K562 (cell line): ENCODE measurements at regions not wholly inside any gene's neighbourhood (a gene's known extent, or its start where the extent isn't known, plus 50 kb on each side); places are given as distances from the start of the nearest gene placed in this dataset.

Experiments used
- ATAC-seq: fragments of 200-7000 bp; cut with Tn5 transposase; 3 replicates; pipeline ENCODE4 v1.9.1; 2020; ENCODE audit warnings: moderate library complexity
- BruUV-seq: library from RNA; stranded (reverse); fragments of 400-500 nt; replicated peaks from 2 replicates; lab custom pipeline; 2021; lab: Mats Ljungman, UMichigan
- CTCF ChIA-PET: fragments of 300-600 bp; formaldehyde crosslinking; extraction: SDS; loops from one replicate; lab custom pipeline; 2021; ENCODE audit warnings: low intra/inter-chr PET ratio; lab: Yijun Ruan, JAX
- POLR2A ChIA-PET: fragments of 300-600, 350-650 bp; sonication (Branson Sonifier 250); formaldehyde crosslinking; extraction: SDS; loops from one replicate; lab custom pipeline; 2021; ENCODE audit warnings: antibody characterized with exemption, inconsistent platforms; lab: Yijun Ruan, JAX
- DNase-seq, 4 experiments: peaks; one replicate each; pipeline versions ENCODE4 v3.0.0 to v3.0.0-alpha.2; 2011 to 2018; ENCODE audit warnings: low spot score in 3 of 4, mixed read lengths in 3 of 4; ENCODE audit errors: extremely low read depth in 1 of 4
- FAIRE-seq: peaks from 2 replicates; lab custom pipeline; 2011; peaks lifted over from hg19 to GRCh38; lab: Jason Lieb, UNC
- H2AFZ ChIP-seq: 2 replicates; pipeline ENCODE4 v1.6.0; 2011; ENCODE audit warnings: low read depth, low read length, control low read depth, inconsistent platforms
- H3K27ac ChIP-seq: fragments of 200-600 bp; 3 replicates; pipeline ENCODE4 v1.8.0; 2011; ENCODE audit warnings: low read depth, mild to moderate bottlenecking, control low read depth, inconsistent platforms, low read length, moderate library complexity, mixed read lengths; ENCODE audit errors: extremely low read depth
- H3K27me3 ChIP-seq, 2 experiments: fragments of 300-600 bp in 1 of 2; 2 replicates in 1 of 2; 3 replicates in 1 of 2; pipeline versions ENCODE4 v1.6.0 to v1.8.0; 2011; ENCODE audit warnings: inconsistent platforms in 2 of 2, low read length in 2 of 2, mild to moderate bottlenecking in 1 of 2, mixed read lengths in 1 of 2, moderate library complexity in 1 of 2; ENCODE audit not compliant: control insufficient read depth in 2 of 2, insufficient read depth in 2 of 2
- H3K36me3 ChIP-seq: fragments of 300-600 bp; 3 replicates; pipeline ENCODE4 v1.8.0; 2011; ENCODE audit warnings: mild to moderate bottlenecking, low read length, inconsistent platforms; ENCODE audit not compliant: control insufficient read depth, insufficient read depth
- H3K4me1 ChIP-seq, 2 experiments: fragments of 200-600 bp in 1 of 2; replicated peaks in 1 of 2; 2 replicates in 1 of 2; 3 replicates in 1 of 2; pipeline versions ENCODE4 v1.5.1 to v1.8.0; 2011; ENCODE audit warnings: inconsistent platforms in 2 of 2, low read length in 2 of 2, mild to moderate bottlenecking in 1 of 2, mixed read lengths in 1 of 2, moderate library complexity in 1 of 2; ENCODE audit not compliant: control insufficient read depth in 2 of 2, insufficient read depth in 2 of 2
- H3K4me2 ChIP-seq: 2 replicates; pipeline ENCODE4 v1.6.1; 2011; ENCODE audit warnings: low read length, control low read depth, inconsistent platforms, mixed read lengths; ENCODE audit not compliant: insufficient read depth
- H3K4me3 ChIP-seq: fragments of 200-600 bp; sonication (generic), shearing (Covaris generic); 2 replicates; pipeline ENCODE4 v1.5.1; 2016; ENCODE audit warnings: control low read depth, inconsistent platforms
- H3K79me2 ChIP-seq: fragments of 200-600 bp; 3 replicates; pipeline ENCODE4 v1.8.0; 2011; ENCODE audit warnings: low read length, inconsistent platforms; ENCODE audit not compliant: control insufficient read depth, insufficient read depth
- H3K9ac ChIP-seq, 2 experiments: 2 replicates each; pipeline versions ENCODE4 v1.6.0 to v1.6.1; 2011; ENCODE audit warnings: low read depth in 2 of 2, low read length in 2 of 2, control low read depth in 1 of 2, inconsistent platforms in 1 of 2, mild to moderate bottlenecking in 1 of 2, mixed read lengths in 1 of 2; ENCODE audit not compliant: insufficient read depth in 1 of 2
- H3K9me1 ChIP-seq: one replicate; pipeline ENCODE4 v1.6.0; 2011; ENCODE audit warnings: inconsistent platforms, mild to moderate bottlenecking, low read length, moderate library complexity; ENCODE audit not compliant: control insufficient read depth, insufficient read depth
- H3K9me3 ChIP-seq: replicated peaks from 2 replicates; pipeline ENCODE4 v1.5.1; 2011; ENCODE audit warnings: low read depth, low read length, inconsistent platforms; ENCODE audit not compliant: control insufficient read depth, insufficient read depth
- H4K20me1 ChIP-seq: replicated peaks from 2 replicates; pipeline ENCODE4 v1.6.1; 2011; ENCODE audit warnings: low read length, inconsistent platforms, mixed read lengths; ENCODE audit not compliant: control insufficient read depth, insufficient read depth
- HNRNPLL ChIP-seq: fragments of 200-400 bp; formaldehyde crosslinking; IDR thresholded peaks from 2 replicates; pipeline ENCODE4 v1.6.1; 2017; ENCODE audit warnings: low read length, low read depth, mild to moderate bottlenecking; ENCODE audit not compliant: poor library complexity, severe bottlenecking
- L3MBTL2 ChIP-seq: fragments of 450-650 bp; IDR thresholded peaks from 2 replicates; pipeline ENCODE4 v1.6.1; 2016; ENCODE audit warnings: mild to moderate bottlenecking, moderate library complexity
- RBM25 ChIP-seq: fragments of 200-400 bp; formaldehyde crosslinking; IDR thresholded peaks from 2 replicates; pipeline ENCODE4 v1.6.1; 2018; ENCODE audit warnings: low read length, low read depth, moderate library complexity; ENCODE audit not compliant: severe bottlenecking
- STAG1 ChIP-seq: sonication (generic); formaldehyde crosslinking; IDR thresholded peaks from 2 replicates; pipeline ENCODE4 v1.5.0; 2020; ENCODE audit warnings: missing genetic modification reagents, borderline replicate concordance
- WGBS: fragments of 100-300 bp; shearing (Covaris generic); methylation state at CpG from one replicate; pipeline ENCODE4 v1.1.6; 2016; ENCODE audit warnings: low coverage, mixed read lengths; ENCODE audit not compliant: insufficient coverage; ENCODE audit errors: missing lambda C conversion rate; 5-methylcytosine and 5-hydroxymethylcytosine counted together
- in situ Hi-C: fragments of 300-500 bp; cut with MboI; formaldehyde crosslinking; loops from 4 replicates; pipeline ENCODE4 v1.15.0; 2018; ENCODE audit warnings: inconsistent platforms, mixed read lengths
- intact Hi-C: fragments of 100-400 bp; cut with micrococcal nuclease; formaldehyde crosslinking; loops from 2 replicates; pipeline ENCODE4 v1.14.2; 2022
- TF ChIP-seq, protein P1 (sequence below): fragments of 200-800 bp; sonication (Bioruptor generic); IDR thresholded peaks from 2 replicates; pipeline ENCODE4 v1.6.1; 2016; ENCODE audit warnings: missing genetic modification characterization, missing compliant biosample characterization

DNA sequence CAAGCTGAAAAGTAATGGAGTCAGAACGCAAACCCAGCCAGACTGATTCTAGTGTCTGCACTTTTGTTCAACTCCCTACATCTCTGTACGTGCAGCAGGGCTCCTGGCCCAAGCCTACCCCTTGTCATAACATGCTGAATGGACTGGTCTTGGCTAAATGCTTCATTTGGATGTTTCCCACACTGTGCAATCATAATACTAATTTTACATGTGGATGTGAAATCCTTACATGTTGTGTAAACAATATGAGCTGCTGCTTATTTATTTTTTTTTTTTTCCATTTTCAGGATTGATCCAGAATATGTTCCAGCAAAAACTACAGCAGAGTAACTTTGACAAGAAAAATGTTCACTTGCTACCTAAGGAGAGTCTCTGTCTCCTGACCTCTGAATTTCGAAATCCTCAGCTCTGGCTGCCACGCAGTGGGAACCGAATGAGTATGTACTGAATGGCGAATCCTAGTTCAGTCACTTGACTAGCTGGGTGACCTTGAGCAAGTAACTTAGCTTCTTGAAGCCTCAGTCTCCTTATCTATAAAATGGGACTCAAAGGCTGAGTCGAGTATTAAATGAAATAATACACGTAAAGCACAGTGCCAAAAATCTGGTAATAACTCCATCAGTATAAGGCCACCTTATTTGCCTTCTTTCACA is 133.4 kb downstream of the EHF start (continued):
- TF ChIP-seq, protein P1, sequence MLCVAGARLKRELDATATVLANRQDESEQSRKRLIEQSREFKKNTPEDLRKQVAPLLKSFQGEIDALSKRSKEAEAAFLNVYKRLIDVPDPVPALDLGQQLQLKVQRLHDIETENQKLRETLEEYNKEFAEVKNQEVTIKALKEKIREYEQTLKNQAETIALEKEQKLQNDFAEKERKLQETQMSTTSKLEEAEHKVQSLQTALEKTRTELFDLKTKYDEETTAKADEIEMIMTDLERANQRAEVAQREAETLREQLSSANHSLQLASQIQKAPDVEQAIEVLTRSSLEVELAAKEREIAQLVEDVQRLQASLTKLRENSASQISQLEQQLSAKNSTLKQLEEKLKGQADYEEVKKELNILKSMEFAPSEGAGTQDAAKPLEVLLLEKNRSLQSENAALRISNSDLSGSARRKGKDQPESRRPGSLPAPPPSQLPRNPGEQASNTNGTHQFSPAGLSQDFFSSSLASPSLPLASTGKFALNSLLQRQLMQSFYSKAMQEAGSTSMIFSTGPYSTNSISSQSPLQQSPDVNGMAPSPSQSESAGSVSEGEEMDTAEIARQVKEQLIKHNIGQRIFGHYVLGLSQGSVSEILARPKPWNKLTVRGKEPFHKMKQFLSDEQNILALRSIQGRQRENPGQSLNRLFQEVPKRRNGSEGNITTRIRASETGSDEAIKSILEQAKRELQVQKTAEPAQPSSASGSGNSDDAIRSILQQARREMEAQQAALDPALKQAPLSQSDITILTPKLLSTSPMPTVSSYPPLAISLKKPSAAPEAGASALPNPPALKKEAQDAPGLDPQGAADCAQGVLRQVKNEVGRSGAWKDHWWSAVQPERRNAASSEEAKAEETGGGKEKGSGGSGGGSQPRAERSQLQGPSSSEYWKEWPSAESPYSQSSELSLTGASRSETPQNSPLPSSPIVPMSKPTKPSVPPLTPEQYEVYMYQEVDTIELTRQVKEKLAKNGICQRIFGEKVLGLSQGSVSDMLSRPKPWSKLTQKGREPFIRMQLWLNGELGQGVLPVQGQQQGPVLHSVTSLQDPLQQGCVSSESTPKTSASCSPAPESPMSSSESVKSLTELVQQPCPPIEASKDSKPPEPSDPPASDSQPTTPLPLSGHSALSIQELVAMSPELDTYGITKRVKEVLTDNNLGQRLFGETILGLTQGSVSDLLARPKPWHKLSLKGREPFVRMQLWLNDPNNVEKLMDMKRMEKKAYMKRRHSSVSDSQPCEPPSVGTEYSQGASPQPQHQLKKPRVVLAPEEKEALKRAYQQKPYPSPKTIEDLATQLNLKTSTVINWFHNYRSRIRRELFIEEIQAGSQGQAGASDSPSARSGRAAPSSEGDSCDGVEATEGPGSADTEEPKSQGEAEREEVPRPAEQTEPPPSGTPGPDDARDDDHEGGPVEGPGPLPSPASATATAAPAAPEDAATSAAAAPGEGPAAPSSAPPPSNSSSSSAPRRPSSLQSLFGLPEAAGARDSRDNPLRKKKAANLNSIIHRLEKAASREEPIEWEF (CRISPR knock-in tag), result no peak
- TF ChIP-seq RBM25, result peak; percentile 57

DNA sequence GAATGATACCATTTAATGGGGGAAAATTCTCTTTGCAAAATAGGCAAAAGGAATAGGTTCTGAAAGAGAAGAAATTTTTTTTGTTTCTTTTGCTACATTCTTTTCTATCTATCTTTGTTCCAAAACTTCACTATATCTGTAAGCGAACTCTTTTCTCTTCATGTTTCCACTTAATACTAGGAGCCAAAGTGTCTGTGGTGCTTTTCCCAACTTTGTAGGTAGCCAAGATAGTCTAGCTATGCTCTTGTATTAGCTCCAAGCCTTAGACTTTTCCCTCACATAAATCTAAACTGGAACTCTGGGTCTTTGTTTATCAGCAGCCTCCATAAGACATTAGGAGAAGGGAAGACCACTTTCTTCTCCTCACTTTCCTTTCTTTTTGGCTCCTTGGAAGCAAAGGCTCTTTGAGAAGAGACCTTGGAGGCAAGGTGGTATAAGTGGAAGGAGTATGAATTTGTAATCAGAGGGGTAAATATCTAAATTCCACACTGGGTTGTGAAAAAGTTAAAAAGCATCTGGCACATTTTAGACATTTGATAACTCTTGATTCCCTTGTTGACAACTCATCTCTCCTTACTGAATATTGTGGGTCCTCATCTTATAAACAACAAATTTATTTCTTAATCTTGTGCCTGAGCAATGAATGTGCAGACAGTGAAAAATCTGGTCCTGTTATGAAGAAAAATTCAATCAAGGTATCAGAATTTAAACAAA is 130.0 kb downstream of the EHF start:
- no peak for FAIRE-seq
- ChIA-PET POLR2A (no interaction called here), CTCF (no interaction called here)
- in situ Hi-C loops (no loop called here), intact Hi-C loops (no loop called here)
- H3K4me1 ChIP-seq, result no peaks in the 10 kb centered on the region; a peak in 3 of 5 replicates
- no peaks in the 10 kb centered on the region for H3K27me3 ChIP-seq
- H3K4me3 ChIP-seq, result no peak overlapping the region
- no peak overlapping the region for H2AFZ ChIP-seq
- ATAC-seq, result no peak
- H3K79me2 ChIP-seq, result no peaks in the 10 kb centered on the region
- H3K36me3 ChIP-seq, result no peaks in the 10 kb centered on the region
- no peak for DNase-seq
- H3K9me1 ChIP-seq, result no peaks in the 10 kb centered on the region
- H3K9me3 ChIP-seq, result no peaks in the 10 kb centered on the region
- WGBS, result 25% methylated on average over 1 of the region's 1 CpG
- no peak overlapping the region for H3K4me2 ChIP-seq
- TF ChIP-seq L3MBTL2 (no peak), STAG1 (CRISPR knock-in tag) (no peak), HNRNPLL (no peak)
- H4K20me1 ChIP-seq, result no peaks in the 10 kb centered on the region
- no peak overlapping the region for H3K9ac ChIP-seq
- BruUV-seq, result no TSS peak
- no peak overlapping the region for H3K27ac ChIP-seq
